ENCODE measurements at regions not wholly inside any gene's neighbourhood (a gene's known extent, or its start where the extent isn't known, plus 50 kb on each side); places are given as distances from the start of the nearest gene placed in this dataset.
"Not testable (repeated sequence)": the region's sequence is repeated elsewhere in the genome, so short reads cannot be mapped to it uniquely, and the experiment has no call there.

GRCh38 chr13:105758918-105759860 lies 776.3 kb downstream of the EFNB2 start:
- DNase-seq = no peak

- DNase-seq = no peak
Observed at GRCh38 chr13:105740739-105741138, 794.7 kb downstream of the EFNB2 start.

GRCh38 chr13:105737688-105738087 lies 797.8 kb downstream of the EFNB2 start:
- DNase-seq = no peak

- no peak for DNase-seq
Observed at GRCh38 chr13:105735281-105735680, 800.2 kb downstream of the EFNB2 start.

GRCh38 chr13:105732806-105733529 lies 802.5 kb downstream of the EFNB2 start:
- no peak for DNase-seq

GRCh38 chr13:105725887-105726286 lies 809.6 kb downstream of the EFNB2 start:
- no peak for DNase-seq

- DNase-seq = no peak
Observed at GRCh38 chr13:105721016-105721415, 814.4 kb downstream of the EFNB2 start.

GRCh38 chr13:105719859-105720258 lies 815.6 kb downstream of the EFNB2 start:
- DNase-seq = no peak

- no peak for DNase-seq
Observed at GRCh38 chr13:105709181-105709580, 826.3 kb downstream of the EFNB2 start.

GRCh38 chr13:105703843-105704242 lies 831.6 kb downstream of the EFNB2 start:
- DNase-seq = no peak

- no peak for DNase-seq
Observed at GRCh38 chr13:105702441-105702840, 833.0 kb downstream of the EFNB2 start.

- no peak for DNase-seq
Observed at GRCh38 chr13:105692769-105693168, 842.7 kb downstream of the EFNB2 start.

- DNase-seq = no peak
Observed at GRCh38 chr13:105684216-105684615, 851.2 kb downstream of the EFNB2 start.

GRCh38 chr13:105679838-105680237 lies 855.6 kb downstream of the EFNB2 start:
- no peak for DNase-seq

GRCh38 chr13:105678072-105678471 lies 857.4 kb downstream of the EFNB2 start:
- DNase-seq = no peak

- no peak for DNase-seq
Observed at GRCh38 chr13:105672881-105673280, 862.6 kb downstream of the EFNB2 start.

- DNase-seq = not testable (repeated sequence)
Observed at GRCh38 chr13:105671131-105671530, 864.3 kb downstream of the EFNB2 start.

- no peak for DNase-seq
Observed at GRCh38 chr13:105670179-105670990, 865.1 kb downstream of the EFNB2 start.

- DNase-seq = no peak
Observed at GRCh38 chr13:105665284-105665683, 870.2 kb downstream of the EFNB2 start.

- no peak for DNase-seq
Observed at GRCh38 chr13:105663182-105663581, 872.3 kb downstream of the EFNB2 start.

GRCh38 chr13:105660561-105660960 lies 874.9 kb downstream of the EFNB2 start:
- no peak for DNase-seq

GRCh38 chr13:105658431-105658830 lies 877.0 kb downstream of the EFNB2 start:
- DNase-seq = no peak

- no peak for DNase-seq
Observed at GRCh38 chr13:105655046-105655445, 880.4 kb downstream of the EFNB2 start.

Measured in inflammatory macrophage treated with lipopolysaccharide for 1 hour (primary cell).